ENCODE measurements at regions not wholly inside any gene's neighbourhood (a gene's known extent, or its start where the extent isn't known, plus 50 kb on each side); places are given as distances from the start of the nearest gene placed in this dataset.

DNA sequence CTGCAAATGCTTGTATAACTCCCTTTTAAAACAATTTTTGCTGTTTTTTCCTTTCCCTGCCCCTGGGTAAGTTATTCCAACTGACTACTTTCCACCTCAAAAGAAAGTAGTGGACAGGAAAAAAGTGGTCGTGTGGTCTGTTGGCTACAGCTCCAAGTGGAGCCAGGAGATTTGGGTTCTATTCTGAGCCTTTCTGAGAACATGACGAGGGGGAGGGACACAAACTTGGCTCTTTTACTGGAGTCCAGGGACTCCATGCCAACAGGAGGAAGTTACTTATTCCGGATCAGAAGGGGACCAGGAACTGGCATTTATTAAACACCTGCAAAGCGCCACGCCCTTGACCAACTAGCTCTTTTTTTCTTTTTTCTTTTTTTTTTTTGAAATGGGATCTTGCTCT lies 79.0 kb upstream of the CAPZB start:
- Histone ChIP-seq H3K36me3 (replicated peaks in 1 of 2) (no peaks in the 10 kb centered on the region), H3K9me3 (replicated peaks in 1 of 3) (no peaks in the 10 kb centered on the region), H3K27ac (peak overlapping the region in 1 of 5 donors; percentile 55), H3K4me3 (no peak overlapping the region), H3K4me1 (replicated peaks in 1 of 2) (no peaks in the 10 kb centered on the region), H3K27me3 (no peaks in the 10 kb centered on the region)
- 71 to 82% (median 78%) methylated on average over 5 of the region's 5 CpGs for WGBS, 4 donors
- TF ChIP-seq, protein P1, sequence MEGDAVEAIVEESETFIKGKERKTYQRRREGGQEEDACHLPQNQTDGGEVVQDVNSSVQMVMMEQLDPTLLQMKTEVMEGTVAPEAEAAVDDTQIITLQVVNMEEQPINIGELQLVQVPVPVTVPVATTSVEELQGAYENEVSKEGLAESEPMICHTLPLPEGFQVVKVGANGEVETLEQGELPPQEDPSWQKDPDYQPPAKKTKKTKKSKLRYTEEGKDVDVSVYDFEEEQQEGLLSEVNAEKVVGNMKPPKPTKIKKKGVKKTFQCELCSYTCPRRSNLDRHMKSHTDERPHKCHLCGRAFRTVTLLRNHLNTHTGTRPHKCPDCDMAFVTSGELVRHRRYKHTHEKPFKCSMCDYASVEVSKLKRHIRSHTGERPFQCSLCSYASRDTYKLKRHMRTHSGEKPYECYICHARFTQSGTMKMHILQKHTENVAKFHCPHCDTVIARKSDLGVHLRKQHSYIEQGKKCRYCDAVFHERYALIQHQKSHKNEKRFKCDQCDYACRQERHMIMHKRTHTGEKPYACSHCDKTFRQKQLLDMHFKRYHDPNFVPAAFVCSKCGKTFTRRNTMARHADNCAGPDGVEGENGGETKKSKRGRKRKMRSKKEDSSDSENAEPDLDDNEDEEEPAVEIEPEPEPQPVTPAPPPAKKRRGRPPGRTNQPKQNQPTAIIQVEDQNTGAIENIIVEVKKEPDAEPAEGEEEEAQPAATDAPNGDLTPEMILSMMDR (IDR thresholded peaks at IDR 0.05) = no peak
- no peak for TF ChIP-seq POLR2A (IDR thresholded peaks at IDR 0.05)
- intact Hi-C loops (cut with DNase I) = no loop called here
- DNase-seq = no peak

DNA sequence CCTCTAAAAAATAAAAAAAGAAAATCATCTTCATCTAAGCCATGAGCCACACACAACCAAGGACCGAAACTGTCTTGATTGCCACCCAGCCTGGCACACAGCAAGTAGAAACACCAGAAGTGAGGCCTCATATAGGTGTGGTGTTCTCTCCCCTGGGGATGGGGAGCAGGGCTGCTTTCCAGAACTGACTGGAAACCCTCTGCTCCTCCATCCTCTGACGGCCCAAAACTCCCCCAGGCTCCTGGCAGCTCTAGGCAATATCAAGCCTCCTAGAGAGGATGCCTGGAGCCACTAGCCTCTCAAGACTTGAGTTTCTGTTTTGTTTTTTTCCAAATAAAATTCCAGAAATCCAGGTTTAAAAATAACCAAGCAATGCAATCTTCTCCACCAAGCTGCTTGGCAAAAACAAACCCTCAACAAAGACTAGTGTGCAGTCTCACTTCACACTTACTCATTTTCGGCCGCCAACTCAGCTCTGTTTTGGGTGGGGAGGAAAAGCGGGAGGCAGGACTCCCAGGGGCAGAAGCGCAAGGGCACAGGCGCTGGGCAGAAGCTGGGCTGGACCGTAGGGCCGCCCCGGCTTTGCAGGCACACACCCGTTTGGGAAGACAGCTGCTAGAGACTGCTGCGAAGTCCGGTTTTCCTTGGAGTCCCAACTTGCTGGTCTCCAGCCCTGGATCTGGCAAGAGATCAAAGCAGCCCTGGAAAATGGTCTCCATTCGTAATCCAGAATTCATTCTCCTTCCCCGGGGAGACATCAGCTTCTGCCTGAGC lies 78.2 kb upstream of the CAPZB start:
- Histone ChIP-seq H3K27me3 (no peaks in the 10 kb centered on the region), H3K4me1 (replicated peaks in 1 of 2) (no peaks in the 10 kb centered on the region), H3K27ac (peak overlapping the region in 2 of 5 donors; percentile 34 to 55), H3K36me3 (replicated peaks in 1 of 2) (no peaks in the 10 kb centered on the region), H3K4me3 (peak overlapping the region in 1 of 4 donors; percentile 18), H3K9me3 (replicated peaks in 1 of 3) (no peaks in the 10 kb centered on the region)
- WGBS, 4 donors = 52 to 62% (median 60%) methylated on average over 8 to 15 of the region's 15 CpGs
- peak in 5 of 7 donors; percentile 21 to 29 (median 25) for DNase-seq
- intact Hi-C loops (cut with DNase I) = no loop called here
- no peak for TF ChIP-seq POLR2A (IDR thresholded peaks at IDR 0.05)
- TF ChIP-seq, protein P1 (IDR thresholded peaks at IDR 0.05) = no peak

DNA sequence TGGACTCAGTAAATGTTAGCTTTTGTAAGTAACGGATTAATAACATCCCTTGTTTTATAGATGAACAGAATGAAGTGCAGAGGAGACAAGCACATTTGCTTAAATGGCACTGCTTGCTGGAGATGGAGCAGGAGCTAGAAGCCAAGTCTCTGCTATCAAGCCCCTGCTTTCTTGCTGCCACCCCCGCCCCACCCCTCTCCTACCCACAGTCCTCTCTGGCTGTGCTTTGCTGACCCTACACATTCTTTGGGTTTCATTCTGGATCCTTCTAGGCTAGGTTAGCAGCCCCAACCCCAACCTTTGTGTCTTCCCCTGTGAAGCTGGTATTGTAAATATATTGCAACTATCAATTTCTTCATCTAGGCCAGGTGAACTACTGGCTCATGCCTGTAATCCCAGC lies 77.5 kb upstream of the CAPZB start:
- no peaks in the 10 kb centered on the region for H3K27me3 ChIP-seq
- no peaks in the 10 kb centered on the region for H3K36me3 ChIP-seq (replicated peaks in 1 of 2)
- H3K27ac ChIP-seq = no peak overlapping the region
- H3K4me1 ChIP-seq (replicated peaks in 1 of 2) = no peaks in the 10 kb centered on the region
- H3K4me3 ChIP-seq = no peak overlapping the region
- intact Hi-C loops (cut with DNase I) = no loop called here
- TF ChIP-seq POLR2A (IDR thresholded peaks at IDR 0.05) = no peak
- TF ChIP-seq, protein P1 (IDR thresholded peaks at IDR 0.05) = no peak
- WGBS, 4 donors = 91 to 94% (median 93%) methylated on average over 2 of the region's 2 CpGs
- no peaks in the 10 kb centered on the region for H3K9me3 ChIP-seq (replicated peaks in 1 of 3)
- no peak for DNase-seq

DNA sequence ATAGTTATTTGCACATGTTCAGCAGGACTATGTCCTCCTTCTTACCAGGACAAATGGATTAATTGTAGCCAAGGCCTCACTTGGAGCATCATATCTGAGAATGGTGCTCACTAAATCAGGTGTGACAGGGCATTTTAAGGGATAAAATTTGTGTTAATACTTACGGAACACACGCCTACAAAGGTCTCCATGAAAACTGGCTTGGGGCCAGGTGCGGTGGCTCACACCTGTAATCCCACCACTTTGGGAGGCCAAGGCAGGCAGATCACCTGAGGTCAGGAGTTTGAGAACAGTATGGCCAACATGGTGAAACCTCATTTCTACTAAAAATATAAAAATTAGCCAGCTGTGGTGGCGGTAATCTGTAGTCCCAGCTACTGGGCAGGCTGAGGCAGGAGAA lies 75.1 kb upstream of the CAPZB start:
- H3K4me3 ChIP-seq = no peak overlapping the region
- no peaks in the 10 kb centered on the region for H3K9me3 ChIP-seq (replicated peaks in 1 of 3)
- H3K27me3 ChIP-seq = no peaks in the 10 kb centered on the region
- WGBS, 4 donors = 79 to 95% (median 87%) methylated on average over 3 to 4 of the region's 4 CpGs
- no peak overlapping the region for H3K27ac ChIP-seq
- DNase-seq = no peak
- intact Hi-C loops (cut with DNase I) = no loop called here
- no peaks in the 10 kb centered on the region for H3K36me3 ChIP-seq (replicated peaks in 1 of 2)
- no peak for TF ChIP-seq POLR2A (IDR thresholded peaks at IDR 0.05)
- TF ChIP-seq, protein P1 (IDR thresholded peaks at IDR 0.05) = no peak
- no peaks in the 10 kb centered on the region for H3K4me1 ChIP-seq (replicated peaks in 1 of 2)

Data from adrenal gland (tissue), 9 donors.